Mesodermal cell (in vitro differentiated cells): ENCODE measurements at regions not wholly inside any gene's neighbourhood (a gene's known extent, or its start where the extent isn't known, plus 50 kb on each side); places are given as distances from the start of the nearest gene placed in this dataset.

Source experiments
- H3K27ac ChIP-seq: 2 replicates; pipeline ENCODE4 v1.7.0; 2013; ENCODE audit warnings: mild to moderate bottlenecking, low read depth, low read length, moderate library complexity; ENCODE audit not compliant: severe bottlenecking
- H3K36me3 ChIP-seq: 2 replicates; pipeline ENCODE4 v1.7.1; 2013; ENCODE audit warnings: mild to moderate bottlenecking, low read length, moderate library complexity; ENCODE audit not compliant: control insufficient read depth, insufficient read depth
- H3K4me1 ChIP-seq: one replicate; pipeline ENCODE4 v1.7.1; 2013; ENCODE audit warnings: mild to moderate bottlenecking, low read length; ENCODE audit not compliant: insufficient read depth, control insufficient read depth, poor library complexity, severe bottlenecking
- H3K4me3 ChIP-seq: 2 replicates; pipeline ENCODE4 v1.7.0; 2013; ENCODE audit warnings: low read length, control low read depth, mild to moderate bottlenecking; ENCODE audit not compliant: insufficient read depth, poor library complexity, severe bottlenecking; ENCODE audit errors: extremely low read depth
- H3K9me3 ChIP-seq: 2 replicates; pipeline ENCODE4 v1.7.1; 2013; ENCODE audit warnings: mild to moderate bottlenecking, low read length, moderate library complexity; ENCODE audit not compliant: control insufficient read depth
- WGBS, 2 experiments: methylation state at CpG; one replicate each; pipeline ENCODE4 v1.1.5; 2013; ENCODE audit warnings: missing lambda C conversion rate in 2 of 2; ENCODE audit not compliant: insufficient coverage in 2 of 2; 5-methylcytosine and 5-hydroxymethylcytosine counted together

DNA sequence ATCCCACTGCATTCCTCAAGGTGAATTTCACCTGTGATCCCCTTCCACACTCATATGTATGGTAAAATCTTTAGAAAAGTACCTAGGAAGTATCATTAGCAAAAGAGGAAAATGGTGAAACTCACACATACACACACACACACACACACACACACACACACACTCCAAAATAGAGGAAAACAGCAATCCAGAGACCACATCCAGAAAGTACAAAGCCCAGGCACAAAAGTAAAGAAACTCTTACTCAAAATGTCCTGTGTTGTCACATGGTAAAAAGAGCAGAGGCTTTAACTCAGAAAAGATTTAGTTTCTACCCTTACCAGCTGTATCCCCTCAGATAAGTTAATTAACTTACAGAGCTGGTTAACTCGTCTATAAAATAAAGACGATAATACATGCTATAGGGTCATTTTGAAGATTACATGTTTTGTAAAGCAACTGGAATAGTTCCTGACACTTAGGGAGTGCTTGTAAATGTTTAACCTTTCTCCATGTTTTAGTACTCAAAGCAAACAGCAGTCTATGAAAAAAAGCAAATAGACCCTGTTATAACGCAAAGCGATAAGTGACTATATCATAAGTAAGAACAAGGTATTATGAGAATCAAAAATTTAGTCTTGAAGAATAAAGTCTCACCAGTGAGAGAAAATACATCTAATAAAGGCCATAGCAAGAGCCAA is 360.0 kb upstream of the LRATD1 start:
- no CpG with 5 or more reads among the region's 4 CpGs for WGBS, 2 experiments
- Histone ChIP-seq H3K36me3 (no peaks in the 10 kb centered on the region), H3K9me3 (peaks cover 2% of the 10 kb centered on the region), H3K4me3 (no peak overlapping the region), H3K4me1 (no peaks in the 10 kb centered on the region), H3K27ac (no peak overlapping the region)

DNA sequence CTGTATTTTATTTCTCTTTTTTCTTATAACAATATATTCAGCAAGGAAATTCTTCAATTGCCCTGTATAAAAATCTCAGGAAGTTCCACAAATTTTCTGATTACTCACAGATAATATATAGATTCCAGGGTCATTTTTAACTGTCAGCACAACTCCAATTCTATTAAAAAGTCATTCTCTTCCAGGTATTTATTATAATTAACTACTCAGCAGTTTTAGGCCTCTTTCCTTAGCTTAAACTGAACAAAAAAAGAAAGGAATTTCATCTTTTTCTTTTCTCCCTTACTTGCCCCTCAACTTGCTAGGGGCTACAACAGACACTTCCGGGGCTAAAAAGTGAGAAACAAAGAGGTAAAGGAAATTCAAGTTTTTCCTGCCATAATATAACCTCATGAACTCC is 358.9 kb upstream of the LRATD1 start:
- peaks cover 4% of the 10 kb centered on the region for H3K9me3 ChIP-seq
- no peak overlapping the region for H3K4me3 ChIP-seq
- WGBS, 2 experiments = no CpG with 5 or more reads among the region's 1 CpG
- no peak overlapping the region for H3K27ac ChIP-seq
- no peaks in the 10 kb centered on the region for H3K4me1 ChIP-seq
- no peaks in the 10 kb centered on the region for H3K36me3 ChIP-seq

DNA sequence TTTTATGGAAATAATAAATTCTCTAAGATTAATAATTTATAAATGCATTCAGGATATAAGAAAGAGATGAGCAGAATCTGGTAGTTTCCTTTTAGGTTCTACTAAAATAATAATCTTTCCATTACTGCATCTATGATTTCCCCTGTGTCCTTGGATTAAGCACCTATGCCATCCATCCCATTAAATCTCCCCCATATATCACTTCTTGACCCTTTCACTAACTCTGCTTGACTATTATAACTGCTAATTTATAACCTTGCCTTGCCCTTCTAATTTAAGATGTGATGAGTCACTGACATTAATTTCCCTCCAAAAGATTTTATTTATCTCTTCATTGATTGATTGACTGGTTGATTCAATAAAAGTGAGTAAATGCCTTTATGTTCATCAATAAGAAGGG is 348.3 kb upstream of the LRATD1 start:
- Histone ChIP-seq H3K4me3 (no peak overlapping the region), H3K9me3 (no peaks in the 10 kb centered on the region), H3K27ac (no peak overlapping the region), H3K4me1 (no peaks in the 10 kb centered on the region), H3K36me3 (no peaks in the 10 kb centered on the region)

DNA sequence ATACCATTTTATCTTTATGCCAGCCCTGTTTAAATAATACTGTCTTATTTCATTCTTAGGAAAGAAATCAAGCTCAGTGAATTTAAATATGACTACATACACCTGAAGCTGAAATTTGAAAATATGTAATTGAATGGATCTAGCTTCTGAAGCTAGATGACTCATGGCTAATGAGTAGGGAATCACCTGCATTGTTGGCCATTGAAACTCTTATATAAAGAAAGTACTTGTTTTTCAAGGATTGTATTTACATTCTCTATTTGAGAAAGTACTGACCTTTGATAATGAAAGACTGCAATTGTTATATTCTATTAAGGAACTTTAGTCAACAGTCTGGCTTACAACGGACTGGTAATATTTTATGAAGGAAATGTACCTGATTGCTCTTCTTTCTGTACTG is 346.7 kb upstream of the LRATD1 start:
- H3K4me1 ChIP-seq = no peaks in the 10 kb centered on the region
- H3K27ac ChIP-seq = no peak overlapping the region
- no peak overlapping the region for H3K4me3 ChIP-seq
- H3K9me3 ChIP-seq = no peaks in the 10 kb centered on the region
- WGBS, 2 experiments = 67% methylated on average over 1 of the region's 1 CpG; no CpG with 5 or more reads in 1 of the 2 experiments
- no peaks in the 10 kb centered on the region for H3K36me3 ChIP-seq

DNA sequence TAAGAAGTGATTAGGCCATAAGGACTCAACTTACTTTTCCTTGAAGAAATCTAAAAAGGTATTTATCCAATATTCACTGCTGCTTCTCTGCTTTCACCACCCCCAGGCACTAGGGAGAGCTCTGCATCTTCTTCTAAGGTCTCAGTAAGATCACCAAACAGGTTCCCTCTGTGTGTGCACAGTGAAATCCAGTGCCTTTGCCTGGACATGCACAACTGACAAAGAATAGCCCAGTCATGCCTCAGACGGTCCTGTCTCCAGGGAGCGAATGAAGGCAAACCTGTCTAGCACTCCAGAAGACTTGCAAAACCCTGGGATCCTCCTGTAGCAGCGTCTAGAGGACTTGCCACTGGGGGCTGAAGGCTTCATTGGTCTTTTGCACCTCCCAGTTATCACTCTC is 344.5 kb upstream of the LRATD1 start:
- no peaks in the 10 kb centered on the region for H3K4me1 ChIP-seq
- WGBS, 2 experiments = 94 to 96% methylated on average over 3 of the region's 3 CpGs
- no peak overlapping the region for H3K4me3 ChIP-seq
- H3K9me3 ChIP-seq = no peaks in the 10 kb centered on the region
- no peak overlapping the region for H3K27ac ChIP-seq
- H3K36me3 ChIP-seq = no peaks in the 10 kb centered on the region

DNA sequence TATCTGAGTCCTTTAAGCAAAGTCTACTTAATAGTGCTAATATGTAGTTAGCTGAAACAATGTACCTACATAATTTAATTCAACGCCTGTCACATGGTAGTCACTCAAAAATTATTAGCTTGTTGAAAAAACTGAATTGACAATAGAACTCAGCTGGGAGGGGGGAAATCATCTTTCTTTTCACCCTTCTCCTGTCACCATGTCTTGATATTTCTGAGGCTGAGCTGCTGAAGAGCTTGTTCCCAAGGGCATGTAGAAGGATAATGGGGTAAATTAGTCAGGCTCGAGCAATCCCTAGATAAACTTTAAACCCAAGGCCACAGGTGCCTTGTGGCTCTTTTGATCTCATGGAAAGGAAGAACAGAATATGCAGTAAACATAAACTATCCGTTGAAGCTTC is 339.6 kb upstream of the LRATD1 start:
- 80 to 83% methylated on average over 1 to 2 of the region's 3 CpGs for WGBS, 2 experiments
- H3K4me3 ChIP-seq = no peak overlapping the region
- no peaks in the 10 kb centered on the region for H3K4me1 ChIP-seq
- H3K27ac ChIP-seq = no peak overlapping the region
- H3K9me3 ChIP-seq = no peaks in the 10 kb centered on the region
- H3K36me3 ChIP-seq = no peaks in the 10 kb centered on the region

DNA sequence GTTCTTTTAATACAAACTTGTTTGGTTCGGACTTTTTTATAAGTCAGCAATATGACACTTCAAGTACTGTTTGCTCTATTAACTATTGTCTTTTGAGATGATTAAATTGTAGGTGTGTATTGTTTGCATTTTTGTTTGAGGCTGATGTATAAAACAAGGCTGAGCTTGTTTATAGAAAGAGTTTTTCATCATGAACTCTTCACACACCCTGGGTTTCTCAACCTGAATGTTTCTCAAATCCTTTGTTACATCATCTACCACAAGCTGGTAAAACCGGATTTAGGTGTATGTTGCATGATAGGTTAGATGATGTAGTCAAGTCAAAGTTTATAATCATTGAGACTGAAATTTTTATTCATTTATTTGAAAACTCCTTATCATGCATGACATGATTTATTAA is 335.2 kb upstream of the LRATD1 start:
- Histone ChIP-seq H3K27ac (no peak overlapping the region), H3K4me1 (no peaks in the 10 kb centered on the region)
- no CpG with 5 or more reads among the region's 2 CpGs for WGBS, 2 experiments

DNA sequence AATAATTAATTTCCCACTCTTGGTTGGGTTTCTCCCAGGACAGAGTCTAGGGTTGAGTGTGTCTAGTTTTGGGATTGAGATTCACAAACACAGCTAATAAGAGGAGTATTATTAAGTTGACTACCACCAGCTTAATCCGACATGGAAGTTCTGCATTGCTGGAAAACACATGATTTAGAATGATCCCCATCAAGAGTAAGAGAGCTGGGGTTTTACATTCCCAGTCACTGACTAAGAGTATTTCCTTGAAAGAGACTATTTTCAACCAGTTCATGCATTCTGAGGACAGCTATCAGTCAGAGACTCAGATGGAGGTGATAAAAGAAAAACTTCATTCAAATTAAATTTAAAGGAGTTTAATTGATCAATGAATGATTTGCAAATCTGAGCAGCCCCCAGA is 334.6 kb upstream of the LRATD1 start:
- H3K36me3 ChIP-seq = no peaks in the 10 kb centered on the region
- H3K9me3 ChIP-seq = no peaks in the 10 kb centered on the region
- H3K4me3 ChIP-seq = no peak overlapping the region
- 100% methylated on average over 1 of the region's 1 CpG; no CpG with 5 or more reads in 1 of the 2 experiments for WGBS, 2 experiments
- H3K4me1 ChIP-seq = no peaks in the 10 kb centered on the region
- no peak overlapping the region for H3K27ac ChIP-seq

More for the DNA sequence above, 335.2 kb upstream of the LRATD1 start:
- Histone ChIP-seq H3K36me3 (no peaks in the 10 kb centered on the region), H3K9me3 (no peaks in the 10 kb centered on the region), H3K4me3 (no peak overlapping the region)

DNA sequence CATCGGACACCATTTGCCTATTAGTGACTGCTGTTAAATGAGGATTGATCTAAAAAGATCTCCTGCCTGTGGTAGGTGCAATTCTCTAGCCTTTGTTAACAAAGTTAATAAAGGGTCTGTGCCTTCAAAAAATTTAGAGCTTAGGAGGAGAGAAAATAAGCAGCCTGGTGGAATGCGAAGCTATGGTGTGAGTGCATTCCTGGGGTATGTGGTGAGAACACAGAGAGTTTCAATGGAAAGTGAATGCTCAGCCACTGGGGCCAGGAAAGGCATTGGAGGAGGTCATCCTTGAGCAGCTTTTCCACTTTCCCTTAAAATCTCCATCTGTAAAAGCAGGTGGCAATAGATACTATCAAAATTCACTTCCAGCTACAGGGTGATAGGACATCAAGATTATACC is 331.2 kb upstream of the LRATD1 start:
- WGBS, 2 experiments = 60% methylated on average over 1 of the region's 2 CpGs; no CpG with 5 or more reads in 1 of the 2 experiments
- no peak overlapping the region for H3K27ac ChIP-seq
- H3K36me3 ChIP-seq = no peaks in the 10 kb centered on the region

DNA sequence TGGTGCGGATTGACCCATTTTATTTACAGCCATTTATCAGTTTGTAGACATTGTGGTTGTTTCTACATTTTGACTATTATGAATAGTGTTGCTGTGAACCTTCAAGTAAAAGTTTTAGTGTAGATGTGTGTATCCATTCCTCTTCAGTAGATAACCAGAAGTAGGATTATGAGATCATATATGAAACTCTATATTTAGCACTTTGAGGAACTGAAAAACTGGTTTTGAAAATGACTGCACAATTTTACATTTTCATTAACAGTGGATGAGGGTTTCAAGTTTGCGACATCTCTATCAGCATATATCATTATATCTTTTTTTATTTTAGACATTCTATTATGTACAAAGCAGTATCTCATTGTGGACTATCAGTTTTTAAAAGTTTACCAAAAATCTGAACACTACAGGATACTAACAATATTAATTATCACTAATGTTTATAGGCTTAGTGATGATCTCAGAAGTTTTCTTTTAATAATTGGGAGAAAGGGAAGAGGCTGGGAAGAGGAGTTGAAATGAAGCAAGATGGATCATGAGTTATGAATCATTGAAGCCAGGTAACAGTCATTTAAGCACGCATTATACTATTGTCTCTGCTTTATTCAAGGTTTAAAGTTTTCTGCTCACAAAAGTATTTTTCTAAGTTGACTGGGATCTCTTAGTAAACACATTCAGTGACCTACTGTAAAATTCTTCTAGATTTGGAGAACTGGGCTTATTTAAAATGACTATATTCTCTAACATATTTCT is 329.0 kb upstream of the LRATD1 start:
- H3K36me3 ChIP-seq = no peaks in the 10 kb centered on the region
- no CpG with 5 or more reads among the region's 3 CpGs for WGBS, 2 experiments
- no peaks in the 10 kb centered on the region for H3K9me3 ChIP-seq

More for the DNA sequence above, 331.2 kb upstream of the LRATD1 start:
- H3K4me1 ChIP-seq = no peaks in the 10 kb centered on the region
- no peak overlapping the region for H3K4me3 ChIP-seq
- H3K9me3 ChIP-seq = no peaks in the 10 kb centered on the region

DNA sequence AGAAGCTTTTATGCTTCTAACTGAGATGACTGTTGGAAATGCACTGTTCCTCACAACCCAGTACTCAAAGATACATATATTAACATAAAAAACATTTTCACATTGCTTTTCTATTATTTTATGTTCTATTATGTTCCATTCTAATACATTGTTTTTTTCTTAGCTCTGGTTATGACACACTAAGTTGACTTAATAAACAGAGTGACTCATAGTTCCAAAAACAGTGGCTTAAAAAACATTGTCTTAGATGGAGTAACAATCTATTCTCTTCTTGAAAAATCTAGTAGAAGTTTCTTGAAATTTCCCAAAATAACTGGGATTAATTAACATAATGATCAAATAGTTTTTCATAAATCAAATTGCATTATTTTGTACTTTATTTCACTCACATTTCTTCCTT is 328.2 kb upstream of the LRATD1 start:
- H3K4me1 ChIP-seq = no peaks in the 10 kb centered on the region
- no peaks in the 10 kb centered on the region for H3K9me3 ChIP-seq
- no peak overlapping the region for H3K27ac ChIP-seq
- H3K36me3 ChIP-seq = no peaks in the 10 kb centered on the region
- H3K4me3 ChIP-seq = no peak overlapping the region

More for the DNA sequence above, 329.0 kb upstream of the LRATD1 start:
- Histone ChIP-seq H3K4me1 (no peaks in the 10 kb centered on the region), H3K4me3 (no peak overlapping the region), H3K27ac (no peak overlapping the region)
